Neural cell (in vitro differentiated cells): ENCODE measurements at regions not wholly inside any gene's neighbourhood (a gene's known extent, or its start where the extent isn't known, plus 50 kb on each side); places are given as distances from the start of the nearest gene placed in this dataset.

Experiments used
- MXI1 ChIP-seq: fragments of 450-650 bp; conservative IDR thresholded peaks from 2 replicates; pipeline ENCODE4 v1.6.1; 2014; ENCODE audit warnings: antibody characterized with exemption, mild to moderate bottlenecking; ENCODE audit not compliant: poor library complexity, severe bottlenecking
- TAF1 ChIP-seq: IDR thresholded peaks from 2 replicates; pipeline ENCODE4 v1.6.1; 2012; ENCODE audit warnings: low read depth

DNA sequence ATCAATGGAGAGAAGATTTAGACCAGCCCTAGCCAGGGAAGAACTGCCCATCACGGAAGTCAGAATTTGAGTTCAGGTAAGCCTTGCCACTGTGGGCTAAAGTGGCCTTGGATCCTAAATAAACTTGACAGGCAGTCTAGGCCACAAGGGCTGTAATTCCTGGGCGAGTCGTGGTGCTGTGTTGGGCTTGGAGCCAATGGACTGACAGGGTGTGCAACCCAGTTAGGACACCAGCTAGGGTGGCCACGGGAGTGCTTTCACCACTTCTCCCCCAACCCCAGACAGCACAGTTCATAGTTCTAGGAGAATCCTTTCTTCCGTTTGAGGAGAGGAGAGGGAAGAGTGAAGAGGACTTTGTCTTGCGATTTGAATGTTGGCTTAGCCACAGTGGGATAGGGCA lies 422.4 kb downstream of the DOK5 start:
- no peak for TF ChIP-seq MXI1
- no peak for TF ChIP-seq TAF1
